Duodenal mucosa (tissue), 2 donors: ENCODE measurements at regions not wholly inside any gene's neighbourhood (a gene's known extent, or its start where the extent isn't known, plus 50 kb on each side); places are given as distances from the start of the nearest gene placed in this dataset.
"Not testable (repeated sequence)": the region's sequence is repeated elsewhere in the genome, so short reads cannot be mapped to it uniquely, and the experiment has no call there.

Experiments
- H3K27ac ChIP-seq: one replicate; pipeline ENCODE4 v1.7.0; 2013; ENCODE audit warnings: low read depth, low read length
- H3K27me3 ChIP-seq, 2 donors: one replicate each; pipeline ENCODE4 v1.7.0; 2013; ENCODE audit warnings: low read length in 2 of 2, control low read depth in 1 of 2; ENCODE audit not compliant: insufficient read depth in 2 of 2, control insufficient read depth in 1 of 2
- H3K36me3 ChIP-seq, 2 donors: one replicate each; pipeline ENCODE4 v1.7.0; 2013; ENCODE audit warnings: low read length in 2 of 2, control low read depth in 1 of 2; ENCODE audit not compliant: insufficient read depth in 2 of 2, control insufficient read depth in 1 of 2
- H3K4me1 ChIP-seq, 2 donors: one replicate each; pipeline ENCODE4 v1.7.0; 2013; ENCODE audit warnings: low read length in 2 of 2, control low read depth in 1 of 2; ENCODE audit not compliant: insufficient read depth in 2 of 2, control insufficient read depth in 1 of 2
- H3K4me3 ChIP-seq, 2 donors: one replicate each; pipeline ENCODE4 v1.7.0; 2013; ENCODE audit warnings: low read length in 2 of 2, low read depth in 1 of 2
- H3K9ac ChIP-seq, 2 donors: one replicate each; pipeline ENCODE4 v1.7.0; 2013; ENCODE audit warnings: low read length in 2 of 2, low read depth in 1 of 2
- H3K9me3 ChIP-seq, 2 donors: one replicate each; pipeline ENCODE4 v1.7.0; 2013; ENCODE audit warnings: low read length in 2 of 2, control low read depth in 1 of 2; ENCODE audit not compliant: control insufficient read depth in 1 of 2

DNA sequence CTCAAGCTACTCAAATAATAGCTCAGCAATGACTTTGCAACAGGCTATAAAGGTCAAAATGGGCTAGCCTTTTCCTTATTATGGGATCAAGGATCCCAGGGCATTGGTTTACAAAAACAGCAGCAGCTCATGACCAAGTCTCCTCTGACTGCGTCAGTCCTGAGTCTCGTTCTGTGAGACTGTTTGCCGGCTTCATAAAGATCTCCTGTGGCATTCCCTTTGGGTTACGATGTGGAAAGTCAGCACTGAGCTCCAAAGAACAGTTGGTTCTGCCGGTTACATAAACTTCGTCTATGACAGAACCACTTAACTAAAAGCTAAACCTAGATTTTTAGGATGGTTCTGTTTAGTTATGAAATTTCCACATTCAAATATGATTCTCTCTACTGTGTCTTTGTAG, 674.9 kb downstream of the ZEB2 start:
- Histone ChIP-seq H3K9ac (no peak overlapping the region), H3K27ac (no peak overlapping the region), H3K4me3 (no peak overlapping the region), H3K4me1 (no peaks in the 10 kb centered on the region), H3K27me3 (no peaks in the 10 kb centered on the region), H3K36me3 (no peaks in the 10 kb centered on the region), H3K9me3 (no peaks in the 10 kb centered on the region)

DNA sequence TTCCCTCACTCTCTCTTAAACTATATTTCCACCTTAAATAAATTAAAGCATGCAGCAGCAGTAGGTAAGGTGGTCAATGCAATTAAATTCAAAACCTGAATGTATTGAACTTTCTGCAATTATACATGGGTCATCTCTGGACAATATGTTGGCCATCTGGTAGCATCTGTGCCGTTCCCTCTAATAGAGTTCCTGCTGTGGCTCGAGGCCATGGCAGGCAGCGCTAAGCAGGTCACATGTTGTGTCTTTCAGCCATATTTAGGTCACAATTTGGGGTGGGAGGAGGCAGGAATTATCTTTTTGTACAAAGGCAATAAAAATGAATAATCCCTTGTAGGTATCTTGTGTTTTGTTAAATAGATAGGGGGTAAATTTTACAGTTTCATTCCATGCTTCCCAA, 676.2 kb downstream of the ZEB2 start:
- no peak overlapping the region for H3K4me3 ChIP-seq
- no peaks in the 10 kb centered on the region for H3K27me3 ChIP-seq
- H3K4me1 ChIP-seq = no peaks in the 10 kb centered on the region
- no peaks in the 10 kb centered on the region for H3K9me3 ChIP-seq
- H3K36me3 ChIP-seq = no peaks in the 10 kb centered on the region
- no peak overlapping the region for H3K9ac ChIP-seq
- no peak overlapping the region for H3K27ac ChIP-seq

DNA sequence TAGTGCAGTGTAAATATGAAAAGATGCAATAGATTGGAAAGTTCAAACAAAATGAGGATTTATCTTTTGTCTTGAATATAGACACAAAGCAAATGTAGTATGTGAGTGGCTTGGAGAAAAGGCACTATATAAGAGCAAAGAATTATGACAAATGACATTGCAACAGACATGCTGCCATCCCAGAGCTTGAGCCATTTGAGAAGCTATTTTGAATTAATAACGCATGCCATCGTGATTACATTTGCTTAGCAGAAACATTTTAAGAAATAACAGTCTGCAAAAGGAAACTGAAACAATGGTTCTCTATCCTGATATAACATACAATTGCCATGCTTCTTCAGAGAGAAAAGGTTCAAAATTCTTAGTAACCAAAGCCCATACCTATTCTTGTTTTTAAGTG, 677.1 kb downstream of the ZEB2 start:
- no peak overlapping the region for H3K9ac ChIP-seq
- no peak overlapping the region for H3K4me3 ChIP-seq
- no peaks in the 10 kb centered on the region for H3K9me3 ChIP-seq
- H3K36me3 ChIP-seq = no peaks in the 10 kb centered on the region
- no peak overlapping the region for H3K27ac ChIP-seq
- no peaks in the 10 kb centered on the region for H3K4me1 ChIP-seq
- no peaks in the 10 kb centered on the region for H3K27me3 ChIP-seq

GRCh38 chr2:143841935-143842334, 678.0 kb downstream of the ZEB2 start:
- no peaks in the 10 kb centered on the region for H3K9me3 ChIP-seq
- no peaks in the 10 kb centered on the region for H3K27me3 ChIP-seq

GRCh38 chr2:143840601-143841000, 679.3 kb downstream of the ZEB2 start:
- no peaks in the 10 kb centered on the region for H3K27me3 ChIP-seq
- no peak overlapping the region for H3K27ac ChIP-seq
- no peaks in the 10 kb centered on the region for H3K4me1 ChIP-seq
- no peak overlapping the region for H3K4me3 ChIP-seq
- no peak overlapping the region for H3K9ac ChIP-seq
- H3K36me3 ChIP-seq = no peaks in the 10 kb centered on the region
- no peaks in the 10 kb centered on the region for H3K9me3 ChIP-seq

More at GRCh38 chr2:143841935-143842334, 678.0 kb downstream of the ZEB2 start:
- no peaks in the 10 kb centered on the region for H3K36me3 ChIP-seq
- H3K9ac ChIP-seq = no peak overlapping the region
- no peak overlapping the region for H3K27ac ChIP-seq
- no peaks in the 10 kb centered on the region for H3K4me1 ChIP-seq
- no peak overlapping the region for H3K4me3 ChIP-seq

- Histone ChIP-seq H3K9me3 (no peaks in the 10 kb centered on the region), H3K4me1 (no peaks in the 10 kb centered on the region), H3K9ac (no peak overlapping the region), H3K36me3 (no peaks in the 10 kb centered on the region), H3K27me3 (no peaks in the 10 kb centered on the region), H3K27ac (no peak overlapping the region), H3K4me3 (no peak overlapping the region)
Observed at GRCh38 chr2:143840194-143840593, 679.7 kb downstream of the ZEB2 start.

GRCh38 chr2:143839456-143839855, 680.5 kb downstream of the ZEB2 start:
- Histone ChIP-seq H3K9ac (no peak overlapping the region), H3K36me3 (no peaks in the 10 kb centered on the region), H3K4me3 (no peak overlapping the region), H3K4me1 (no peaks in the 10 kb centered on the region), H3K27ac (no peak overlapping the region), H3K9me3 (no peaks in the 10 kb centered on the region), H3K27me3 (no peaks in the 10 kb centered on the region)

DNA sequence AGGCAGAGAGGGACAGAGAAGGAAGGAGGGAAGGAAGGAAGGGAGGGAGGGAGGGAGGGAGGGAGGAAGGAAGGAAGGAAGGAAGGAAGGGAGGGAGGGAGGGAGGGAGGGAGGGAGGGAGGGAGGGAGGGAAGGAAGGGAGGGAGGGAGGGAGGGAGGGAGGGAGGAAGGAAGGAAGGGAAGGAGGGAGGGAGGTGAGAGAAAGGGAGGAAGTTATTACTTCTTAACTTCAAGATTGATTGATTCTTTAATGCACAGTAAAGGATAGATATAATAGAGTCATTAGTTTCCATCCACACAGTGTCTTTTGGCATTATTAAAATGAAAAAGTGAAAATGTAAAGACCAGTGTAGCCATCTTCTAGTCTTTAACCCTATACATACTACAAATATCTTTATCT, 682.9 kb downstream of the ZEB2 start:
- not testable (repeated sequence) for H3K9ac ChIP-seq, H3K27me3 ChIP-seq, H3K36me3 ChIP-seq, H3K9me3 ChIP-seq, H3K27ac ChIP-seq, H3K4me1 ChIP-seq, H3K4me3 ChIP-seq

GRCh38 chr2:143835481-143835880, 684.4 kb downstream of the ZEB2 start:
- H3K27ac ChIP-seq = no peak overlapping the region
- H3K9me3 ChIP-seq = no peaks in the 10 kb centered on the region
- no peaks in the 10 kb centered on the region for H3K27me3 ChIP-seq
- no peak overlapping the region for H3K9ac ChIP-seq
- no peak overlapping the region for H3K4me3 ChIP-seq
- H3K4me1 ChIP-seq = no peaks in the 10 kb centered on the region
- no peaks in the 10 kb centered on the region for H3K36me3 ChIP-seq

DNA sequence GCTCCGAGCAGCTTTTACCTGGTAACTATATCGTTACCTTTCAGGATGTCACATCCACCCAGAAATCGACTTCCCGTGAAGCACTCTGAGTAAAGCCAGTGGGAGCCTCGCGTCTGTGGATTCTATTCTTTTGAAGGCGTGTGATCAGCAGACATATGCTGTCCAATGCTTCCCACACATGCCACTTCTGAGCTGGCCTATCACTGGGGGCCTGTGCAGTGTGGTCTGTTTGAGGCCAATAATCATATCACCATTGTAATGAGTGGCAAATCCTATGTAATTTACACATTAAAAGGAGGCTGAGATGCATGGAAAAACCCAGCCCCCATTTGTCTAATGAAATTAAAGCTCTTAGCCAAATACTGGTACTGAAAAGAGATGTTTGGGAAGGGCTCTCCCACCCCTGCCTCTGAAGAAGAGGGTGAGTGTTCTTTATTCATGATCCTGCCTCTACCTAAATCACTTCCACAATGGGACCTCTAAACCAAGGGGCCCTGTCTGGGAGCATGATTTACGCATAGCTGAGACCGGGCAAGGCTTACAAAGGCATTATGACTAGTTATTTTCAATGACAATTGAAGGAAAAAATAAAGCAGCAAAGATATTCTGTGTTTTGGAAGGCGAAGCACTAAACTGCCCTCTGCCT, 686.8 kb downstream of the ZEB2 start:
- H3K27ac ChIP-seq = no peak overlapping the region
- H3K4me3 ChIP-seq = no peak overlapping the region
- H3K4me1 ChIP-seq = no peaks in the 10 kb centered on the region
- no peaks in the 10 kb centered on the region for H3K27me3 ChIP-seq
- no peak overlapping the region for H3K9ac ChIP-seq
- H3K9me3 ChIP-seq = no peaks in the 10 kb centered on the region
- H3K36me3 ChIP-seq = no peaks in the 10 kb centered on the region

DNA sequence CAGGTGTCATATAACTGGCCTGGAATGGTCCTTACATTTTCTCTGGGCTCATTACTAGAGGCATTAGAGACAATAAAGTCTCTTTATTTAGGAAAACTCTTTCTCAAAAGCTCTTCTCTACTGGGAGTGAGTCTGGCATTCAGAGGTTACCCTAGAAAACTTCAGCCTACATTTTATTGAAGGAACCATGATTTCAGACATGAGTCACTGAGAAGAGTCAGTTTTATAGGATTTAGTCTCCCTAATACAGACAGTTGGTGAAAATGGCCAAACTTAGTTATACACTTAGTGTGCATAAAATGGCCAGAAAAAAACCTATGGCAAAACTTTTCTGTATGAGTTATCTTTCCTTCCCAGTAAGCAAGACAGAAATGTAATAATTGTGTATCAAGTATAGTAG, 689.4 kb downstream of the ZEB2 start:
- no peaks in the 10 kb centered on the region for H3K36me3 ChIP-seq
- no peak overlapping the region for H3K9ac ChIP-seq
- H3K9me3 ChIP-seq = no peaks in the 10 kb centered on the region

More for the DNA sequence above, 689.4 kb downstream of the ZEB2 start:
- no peak overlapping the region for H3K4me3 ChIP-seq
- no peak overlapping the region for H3K27ac ChIP-seq
- no peaks in the 10 kb centered on the region for H3K27me3 ChIP-seq
- H3K4me1 ChIP-seq = no peaks in the 10 kb centered on the region
